GM12873 (cell line): ENCODE measurements at regions not wholly inside any gene's neighbourhood (a gene's known extent, or its start where the extent isn't known, plus 50 kb on each side); places are given as distances from the start of the nearest gene placed in this dataset.

Experiments
- CTCF ChIP-seq: IDR thresholded peaks from 2 replicates; pipeline ENCODE4 v1.5.1; 2012; ENCODE audit warnings: low read depth, mild to moderate bottlenecking, moderate library complexity, low read length, control low read depth; ENCODE audit not compliant: insufficient read depth; ENCODE audit errors: missing control alignments

- no peak for TF ChIP-seq CTCF
Observed at GRCh38 chr2:71937396-71937795, 210.3 kb downstream of the CYP26B1 start.

GRCh38 chr2:71936076-71937030 lies 211.3 kb downstream of the CYP26B1 start:
- TF ChIP-seq CTCF = no peak

- no peak for TF ChIP-seq CTCF
Observed at GRCh38 chr2:71935262-71935848, 212.3 kb downstream of the CYP26B1 start.

- TF ChIP-seq CTCF = no peak
Observed at GRCh38 chr2:71934595-71935261, 212.9 kb downstream of the CYP26B1 start.

- no peak for TF ChIP-seq CTCF
Observed at GRCh38 chr2:71934320-71934593, 213.4 kb downstream of the CYP26B1 start.

GRCh38 chr2:71933467-71934319 lies 214.0 kb downstream of the CYP26B1 start:
- TF ChIP-seq CTCF = no peak

GRCh38 chr2:71932780-71933466 lies 214.7 kb downstream of the CYP26B1 start:
- no peak for TF ChIP-seq CTCF
